ENCODE measurements at regions not wholly inside any gene's neighbourhood (a gene's known extent, or its start where the extent isn't known, plus 50 kb on each side); places are given as distances from the start of the nearest gene placed in this dataset.

DNA sequence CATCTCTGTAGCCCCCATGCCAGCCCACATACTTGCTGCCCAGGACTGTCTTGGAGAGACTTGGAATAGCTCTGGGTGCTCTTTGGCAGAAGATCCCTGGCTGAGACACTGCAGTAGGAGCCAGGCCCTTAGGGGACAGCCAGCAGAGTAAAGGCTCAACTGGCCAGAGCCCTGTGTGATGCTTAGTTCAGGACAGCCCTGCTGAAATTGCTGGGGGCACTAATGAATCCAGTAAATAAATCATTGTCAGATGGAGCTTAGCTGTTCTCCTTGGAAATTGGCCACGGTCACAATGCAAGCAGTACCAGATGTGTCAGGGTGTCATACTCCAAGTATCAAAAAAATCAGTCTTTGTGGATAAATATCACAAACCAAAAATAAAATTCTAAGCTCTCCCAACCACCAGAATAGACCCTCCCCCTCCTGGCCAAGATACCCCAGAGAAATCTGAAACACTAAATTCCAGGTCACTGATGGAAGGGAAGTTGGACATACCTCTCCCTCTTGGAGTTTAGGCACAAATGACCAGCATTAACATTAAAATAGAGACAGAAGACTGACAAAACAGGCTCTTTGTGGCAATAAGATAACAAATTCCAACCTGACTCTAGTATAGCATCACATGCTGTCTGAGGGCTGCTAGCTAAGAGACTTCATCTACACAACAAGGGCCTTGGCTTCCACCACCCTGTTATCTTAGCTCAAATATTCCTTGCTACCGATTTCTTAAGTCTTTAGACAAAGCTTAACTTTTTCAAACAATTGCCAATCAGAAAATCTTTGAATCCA, 83.2 kb upstream of the DNAH14 start:
- H3K27me3 Mint-ChIP-seq (ENCODE audit: low read depth in 3 of 3): peaks cover 0 to 5% (median 0%) of the 10 kb centered on the region in 3 donors
- no peak overlapping the region for H3K27ac Mint-ChIP-seq
- no peaks in the 10 kb centered on the region for H3K4me1 Mint-ChIP-seq
- no peaks in the 10 kb centered on the region for H3K36me3 ChIP-seq (replicated peaks in 1 of 2; ENCODE audit: control insufficient read depth in 1 of 2, insufficient read depth in 2 of 2, low read length in 2 of 2)
- no peaks in the 10 kb centered on the region for H3K36me3 Mint-ChIP-seq
- H3K27ac ChIP-seq (ENCODE audit: low read depth in 1 of 2, low read length in 2 of 2): no peak overlapping the region
- H3K9me3 ChIP-seq (replicated peaks in 1 of 2; ENCODE audit: control insufficient read depth in 1 of 2, insufficient read depth in 1 of 2, low read length in 2 of 2): peaks cover 0 to 5% of the 10 kb centered on the region in 2 donors
- intact Hi-C loops (cut with micrococcal nuclease): no loop called here
- no peaks in the 10 kb centered on the region for H3K79me2 ChIP-seq (ENCODE audit: insufficient read depth, low read length)
- no peaks in the 10 kb centered on the region for H4K20me1 ChIP-seq (ENCODE audit: insufficient read depth, low read length)
- no peak overlapping the region for H3K9ac ChIP-seq (ENCODE audit: insufficient read depth, low read length, poor library complexity, severe bottlenecking)
- no peaks in the 10 kb centered on the region for H3K4me1 ChIP-seq (ENCODE audit: control insufficient read depth in 1 of 2, insufficient read depth in 2 of 2, low read length in 2 of 2)
- WGBS (ENCODE audit: insufficient coverage): 85% methylated on average over 2 of the region's 2 CpGs
- no peak overlapping the region for H3K4me3 Mint-ChIP-seq
- H3K9me3 Mint-ChIP-seq: peaks cover 5 to 18% (median 9%) of the 10 kb centered on the region in 7 donors
- no peak for DNase-seq
- no peak overlapping the region for H2AFZ ChIP-seq (ENCODE audit: insufficient read depth, low read depth, low read length, poor library complexity, severe bottlenecking)
- TF ChIP-seq, protein P1, sequence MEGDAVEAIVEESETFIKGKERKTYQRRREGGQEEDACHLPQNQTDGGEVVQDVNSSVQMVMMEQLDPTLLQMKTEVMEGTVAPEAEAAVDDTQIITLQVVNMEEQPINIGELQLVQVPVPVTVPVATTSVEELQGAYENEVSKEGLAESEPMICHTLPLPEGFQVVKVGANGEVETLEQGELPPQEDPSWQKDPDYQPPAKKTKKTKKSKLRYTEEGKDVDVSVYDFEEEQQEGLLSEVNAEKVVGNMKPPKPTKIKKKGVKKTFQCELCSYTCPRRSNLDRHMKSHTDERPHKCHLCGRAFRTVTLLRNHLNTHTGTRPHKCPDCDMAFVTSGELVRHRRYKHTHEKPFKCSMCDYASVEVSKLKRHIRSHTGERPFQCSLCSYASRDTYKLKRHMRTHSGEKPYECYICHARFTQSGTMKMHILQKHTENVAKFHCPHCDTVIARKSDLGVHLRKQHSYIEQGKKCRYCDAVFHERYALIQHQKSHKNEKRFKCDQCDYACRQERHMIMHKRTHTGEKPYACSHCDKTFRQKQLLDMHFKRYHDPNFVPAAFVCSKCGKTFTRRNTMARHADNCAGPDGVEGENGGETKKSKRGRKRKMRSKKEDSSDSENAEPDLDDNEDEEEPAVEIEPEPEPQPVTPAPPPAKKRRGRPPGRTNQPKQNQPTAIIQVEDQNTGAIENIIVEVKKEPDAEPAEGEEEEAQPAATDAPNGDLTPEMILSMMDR (IDR thresholded peaks at IDR 0.05): no peak
- H3K4me2 ChIP-seq (replicated peaks; ENCODE audit: extremely low read depth, low read length, poor library complexity, severe bottlenecking): no peak overlapping the region
- H3K27me3 ChIP-seq (ENCODE audit: control insufficient read depth in 2 of 2, insufficient read depth in 2 of 2, low read length in 2 of 2): no peaks in the 10 kb centered on the region
- no peak overlapping the region for H3K4me3 ChIP-seq (replicated peaks in 1 of 3; ENCODE audit: low read depth in 2 of 3, low read length in 3 of 3)

DNA sequence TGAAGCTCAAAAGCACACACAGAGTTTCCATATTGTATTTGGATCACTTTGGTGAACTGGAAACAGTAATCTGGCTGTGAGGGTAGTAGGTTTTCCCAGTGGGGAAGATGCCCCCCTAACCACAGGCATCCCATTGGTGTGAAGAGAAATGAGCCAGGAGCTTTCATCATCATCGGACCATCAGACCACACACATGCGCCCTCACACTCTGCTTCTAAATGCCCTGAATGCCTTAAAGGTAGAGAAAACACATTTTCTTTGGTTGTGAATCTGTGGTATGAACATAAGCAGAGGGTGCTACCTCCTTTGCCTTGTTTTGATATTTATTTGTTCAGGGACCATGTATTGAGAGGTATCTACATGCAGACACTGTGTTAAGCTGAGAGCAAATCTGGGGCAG, 79.0 kb upstream of the DNAH14 start:
- no peak overlapping the region for H3K9ac ChIP-seq (ENCODE audit: insufficient read depth, low read length, poor library complexity, severe bottlenecking)
- H3K4me3 ChIP-seq (replicated peaks in 1 of 3; ENCODE audit: low read depth in 2 of 3, low read length in 3 of 3): no peak overlapping the region
- no CpG with 5 or more reads among the region's 2 CpGs for WGBS (ENCODE audit: insufficient coverage)
- H3K4me1 ChIP-seq (ENCODE audit: control insufficient read depth in 1 of 2, insufficient read depth in 2 of 2, low read length in 2 of 2): no peaks in the 10 kb centered on the region
- intact Hi-C loops (cut with micrococcal nuclease): loop anchor here (5.0 to 10.0 kb wide), 3 partner anchors 206 to 336 kb away; no protein-coding TSS in a partner anchor
- H3K9me3 Mint-ChIP-seq: peaks cover 0 to 2% (median 0%) of the 10 kb centered on the region in 7 donors
- no peak for DNase-seq
- TF ChIP-seq, protein P1 (IDR thresholded peaks at IDR 0.05): no peak
- H3K4me2 ChIP-seq (replicated peaks; ENCODE audit: extremely low read depth, low read length, poor library complexity, severe bottlenecking): no peak overlapping the region
- no peak overlapping the region for H3K4me3 Mint-ChIP-seq
- peaks cover 0 to 5% (median 2%) of the 10 kb centered on the region in 3 donors for H3K27me3 Mint-ChIP-seq (ENCODE audit: low read depth in 3 of 3)
- no peaks in the 10 kb centered on the region for H4K20me1 ChIP-seq (ENCODE audit: insufficient read depth, low read length)
- H3K36me3 Mint-ChIP-seq: no peaks in the 10 kb centered on the region
- H3K27ac ChIP-seq (ENCODE audit: low read depth in 1 of 2, low read length in 2 of 2): no peak overlapping the region
- H3K27ac Mint-ChIP-seq: no peak overlapping the region
- no peak overlapping the region for H2AFZ ChIP-seq (ENCODE audit: insufficient read depth, low read depth, low read length, poor library complexity, severe bottlenecking)
- no peaks in the 10 kb centered on the region for H3K4me1 Mint-ChIP-seq
- H3K36me3 ChIP-seq (replicated peaks in 1 of 2; ENCODE audit: control insufficient read depth in 1 of 2, insufficient read depth in 2 of 2, low read length in 2 of 2): no peaks in the 10 kb centered on the region
- H3K79me2 ChIP-seq (ENCODE audit: insufficient read depth, low read length): no peaks in the 10 kb centered on the region
- H3K9me3 ChIP-seq (replicated peaks in 1 of 2; ENCODE audit: control insufficient read depth in 1 of 2, insufficient read depth in 1 of 2, low read length in 2 of 2): no peaks in the 10 kb centered on the region
- no peaks in the 10 kb centered on the region for H3K27me3 ChIP-seq (ENCODE audit: control insufficient read depth in 2 of 2, insufficient read depth in 2 of 2, low read length in 2 of 2)

All from CD14-positive monocyte (primary cell).